ENCODE measurements at regions not wholly inside any gene's neighbourhood (a gene's known extent, or its start where the extent isn't known, plus 50 kb on each side); places are given as distances from the start of the nearest gene placed in this dataset.
A peak's percentile ranks its signal among the peaks of the same experiment; 100 is the strongest.

DNA sequence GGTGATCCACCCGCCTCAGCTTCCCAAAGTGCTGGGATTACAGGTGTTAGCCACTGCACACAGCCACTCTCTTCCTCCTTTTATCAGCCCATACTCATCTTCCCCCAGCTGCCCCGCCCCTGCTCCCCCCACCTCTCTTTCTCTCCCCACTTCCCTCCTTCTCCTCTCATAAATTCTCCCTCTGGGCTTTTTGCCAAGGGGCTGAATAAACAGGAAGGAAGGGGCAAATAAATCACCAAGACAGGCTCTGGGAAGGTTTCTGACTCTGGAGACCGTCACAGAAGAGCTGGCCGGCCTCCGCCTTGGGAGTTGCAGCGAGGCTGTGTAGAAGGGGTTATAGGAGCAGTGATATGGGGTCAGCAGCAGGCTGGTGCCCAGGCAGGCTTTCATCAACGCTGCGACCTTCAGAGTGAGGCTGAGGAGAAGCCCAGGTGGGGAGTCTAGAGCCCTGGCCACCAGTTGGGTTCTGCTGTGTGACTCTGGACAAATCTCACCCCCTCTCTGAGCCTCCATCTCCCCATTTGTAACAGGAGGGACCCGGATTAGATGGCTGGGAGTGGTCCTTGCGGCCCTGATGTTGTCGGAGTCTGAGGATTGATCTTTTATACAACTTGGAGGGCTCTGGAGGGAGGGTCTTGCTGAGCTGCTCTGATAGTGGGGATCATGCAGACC, 62.6 kb upstream of the RASD2 start:
- no peak overlapping the region for H3K4me3 ChIP-seq
- DNase-seq (ENCODE audit: low read depth in 1 of 2, low spot score in 1 of 2) (peak; percentile 38 to 70), ATAC-seq (peak; percentile 59 to 76; a peak in 5 of 6 replicates), FAIRE-seq (no peak)
- peaks cover 16% of the 10 kb centered on the region for H3K4me1 ChIP-seq
- ChIA-PET POLR2A (no interaction called here), CTCF (no interaction called here)
- H3K9me3 ChIP-seq, result no peaks in the 10 kb centered on the region
- 44% methylated on average over 9 of the region's 11 CpGs for WGBS (ENCODE audit: missing lambda C conversion rate)
- peak overlapping the region; percentile 65 to 84 for H3K27ac ChIP-seq
- peak overlapping the region; percentile 62; the same call in 2 of the 3 replicates for H3K4me2 ChIP-seq
- TF ChIP-seq ZNF302 (CRISPR knock-in tag; IDR thresholded peaks at IDR 0.05) (no peak), NR3C1 (IDR thresholded peaks at IDR 0.05) (no peak), RCOR1 (IDR thresholded peaks at IDR 0.05; ENCODE audit: low read depth, low read length) (no peak), PBX3 (IDR thresholded peaks at IDR 0.05) (no peak), KDM1A (IDR thresholded peaks at IDR 0.05; ENCODE audit: low read depth) (0 out of 2 replicates have a peak, but pooled peaks have one; percentile 17), HOXB5 (CRISPR knock-in tag; IDR thresholded peaks at IDR 0.05) (peak; percentile 54; the same call in 1 of the 2 replicates)

- ATAC-seq (no peak), FAIRE-seq (no peak), DNase-seq (ENCODE audit: low read depth in 1 of 2, low spot score in 1 of 2) (no peak)
- 0 out of 3 replicates have a peak overlapping the region, but pooled peaks have one; percentile 62 for H3K4me2 ChIP-seq
- H3K4me3 ChIP-seq, result no peak overlapping the region
- ChIA-PET CTCF (no interaction called here), POLR2A (no interaction called here)
- WGBS (ENCODE audit: missing lambda C conversion rate), result 88% methylated on average over 9 of the region's 9 CpGs
- TF ChIP-seq ESRRA (IDR thresholded peaks at IDR 0.05; ENCODE audit: borderline replicate concordance, low read length) (no peak), RNF2 (IDR thresholded peaks at IDR 0.05; ENCODE audit: borderline replicate concordance, low read depth) (no peak), ZFP36 (IDR thresholded peaks at IDR 0.05; ENCODE audit: borderline replicate concordance, partially characterized antibody) (no peak), JUNB (IDR thresholded peaks at IDR 0.05) (no peak)
- TF ChIP-seq, protein P1, sequence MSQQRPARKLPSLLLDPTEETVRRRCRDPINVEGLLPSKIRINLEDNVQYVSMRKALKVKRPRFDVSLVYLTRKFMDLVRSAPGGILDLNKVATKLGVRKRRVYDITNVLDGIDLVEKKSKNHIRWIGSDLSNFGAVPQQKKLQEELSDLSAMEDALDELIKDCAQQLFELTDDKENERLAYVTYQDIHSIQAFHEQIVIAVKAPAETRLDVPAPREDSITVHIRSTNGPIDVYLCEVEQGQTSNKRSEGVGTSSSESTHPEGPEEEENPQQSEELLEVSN (IDR thresholded peaks at IDR 0.05; ENCODE audit: borderline replicate concordance, low read depth), result no peak
- peak overlapping the region; percentile 65 to 84; a peak in 5 of 6 replicates for H3K27ac ChIP-seq
- H3K9me3 ChIP-seq, result no peaks in the 10 kb centered on the region
- H3K4me1 ChIP-seq, result peaks cover 16% of the 10 kb centered on the region
These were observed 62.0 kb upstream of the RASD2 start for GRCh38 chr22:35478633-35479107.

DNA sequence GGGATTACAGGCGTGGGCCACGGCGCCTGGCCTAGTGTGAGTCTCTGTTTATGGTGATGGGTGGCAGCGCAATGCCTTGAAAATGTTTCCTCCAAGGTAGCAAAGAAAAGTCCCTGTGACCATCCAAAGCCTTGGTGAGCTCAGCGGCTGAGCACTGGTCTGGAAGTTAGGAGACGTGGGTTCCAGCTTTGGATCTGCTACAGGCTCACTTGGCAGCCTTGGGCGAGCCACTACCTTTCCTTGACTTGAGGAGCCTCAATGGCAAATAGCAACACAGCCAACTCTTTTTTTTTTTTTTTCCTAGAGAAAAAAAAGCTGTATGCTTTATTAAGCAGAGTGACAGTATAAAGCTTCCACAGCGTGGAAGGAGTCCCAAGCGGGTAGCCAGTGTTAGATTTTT, 61.3 kb upstream of the RASD2 start:
- no peak overlapping the region for H3K4me3 ChIP-seq
- no peak for DNase-seq (ENCODE audit: low read depth in 1 of 2, low spot score in 1 of 2)
- no peaks in the 10 kb centered on the region for H3K9me3 ChIP-seq
- no peak overlapping the region for H3K27ac ChIP-seq
- ChIA-PET POLR2A (no interaction called here), CTCF (interaction anchor here (1.2 to 1.5 kb wide), 2 partner anchors 49 to 59 kb away, joined by 3 read pairs; no protein-coding TSS in a partner anchor)
- no peak overlapping the region for H3K4me2 ChIP-seq
- FAIRE-seq, result no peak
- H3K4me1 ChIP-seq, result peaks cover 16% of the 10 kb centered on the region
- 95% methylated on average over 9 of the region's 9 CpGs for WGBS (ENCODE audit: missing lambda C conversion rate)
- TF ChIP-seq EP300 (IDR thresholded peaks at IDR 0.05) (no peak), RFX5 (IDR thresholded peaks at IDR 0.05) (no peak)
- TF ChIP-seq, protein P2, sequence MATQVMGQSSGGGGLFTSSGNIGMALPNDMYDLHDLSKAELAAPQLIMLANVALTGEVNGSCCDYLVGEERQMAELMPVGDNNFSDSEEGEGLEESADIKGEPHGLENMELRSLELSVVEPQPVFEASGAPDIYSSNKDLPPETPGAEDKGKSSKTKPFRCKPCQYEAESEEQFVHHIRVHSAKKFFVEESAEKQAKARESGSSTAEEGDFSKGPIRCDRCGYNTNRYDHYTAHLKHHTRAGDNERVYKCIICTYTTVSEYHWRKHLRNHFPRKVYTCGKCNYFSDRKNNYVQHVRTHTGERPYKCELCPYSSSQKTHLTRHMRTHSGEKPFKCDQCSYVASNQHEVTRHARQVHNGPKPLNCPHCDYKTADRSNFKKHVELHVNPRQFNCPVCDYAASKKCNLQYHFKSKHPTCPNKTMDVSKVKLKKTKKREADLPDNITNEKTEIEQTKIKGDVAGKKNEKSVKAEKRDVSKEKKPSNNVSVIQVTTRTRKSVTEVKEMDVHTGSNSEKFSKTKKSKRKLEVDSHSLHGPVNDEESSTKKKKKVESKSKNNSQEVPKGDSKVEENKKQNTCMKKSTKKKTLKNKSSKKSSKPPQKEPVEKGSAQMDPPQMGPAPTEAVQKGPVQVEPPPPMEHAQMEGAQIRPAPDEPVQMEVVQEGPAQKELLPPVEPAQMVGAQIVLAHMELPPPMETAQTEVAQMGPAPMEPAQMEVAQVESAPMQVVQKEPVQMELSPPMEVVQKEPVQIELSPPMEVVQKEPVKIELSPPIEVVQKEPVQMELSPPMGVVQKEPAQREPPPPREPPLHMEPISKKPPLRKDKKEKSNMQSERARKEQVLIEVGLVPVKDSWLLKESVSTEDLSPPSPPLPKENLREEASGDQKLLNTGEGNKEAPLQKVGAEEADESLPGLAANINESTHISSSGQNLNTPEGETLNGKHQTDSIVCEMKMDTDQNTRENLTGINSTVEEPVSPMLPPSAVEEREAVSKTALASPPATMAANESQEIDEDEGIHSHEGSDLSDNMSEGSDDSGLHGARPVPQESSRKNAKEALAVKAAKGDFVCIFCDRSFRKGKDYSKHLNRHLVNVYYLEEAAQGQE (IDR thresholded peaks at IDR 0.05), result no peak
- no peak for ATAC-seq
